MCF 10A (cell line): ENCODE measurements at regions not wholly inside any gene's neighbourhood (a gene's known extent, or its start where the extent isn't known, plus 50 kb on each side); places are given as distances from the start of the nearest gene placed in this dataset.

Source experiments
- BruUV-seq: library from RNA; stranded (reverse); fragments of 400-500 nt; replicated peaks from 2 replicates; lab custom pipeline; 2021; lab: Mats Ljungman, UMichigan
- CTCF ChIA-PET: fragments of 300-600 bp; sonication (Branson Sonifier 250); formaldehyde crosslinking; extraction: SDS; loops from one replicate; lab custom pipeline; 2021; ENCODE audit warnings: antibody characterized with exemption, inconsistent platforms; lab: Yijun Ruan, JAX
- POLR2A ChIA-PET: fragments of 300-600, 350-650 bp; sonication (Branson Sonifier 250); formaldehyde crosslinking; extraction: SDS; loops from one replicate; lab custom pipeline; 2020; ENCODE audit warnings: antibody characterized with exemption, inconsistent platforms; lab: Yijun Ruan, JAX
- DNase-seq: peaks from one replicate; pipeline ENCODE4 v3.0.0-alpha.2; 2018; ENCODE audit not compliant: unreplicated experiment
- H3K27ac Mint-ChIP-seq: one replicate; pipeline ENCODE4 v1.8.0; 2022; ENCODE audit warnings: mild to moderate bottlenecking, low read depth, mixed read lengths; ENCODE audit not compliant: unreplicated experiment
- H3K27me3 Mint-ChIP-seq: one replicate; pipeline ENCODE4 v1.8.0; 2022; ENCODE audit warnings: mixed read lengths; ENCODE audit not compliant: insufficient read depth, unreplicated experiment
- H3K36me3 Mint-ChIP-seq: one replicate; pipeline ENCODE4 v1.8.0; 2022; ENCODE audit warnings: mild to moderate bottlenecking, moderate library complexity, mixed read lengths; ENCODE audit not compliant: insufficient read depth, unreplicated experiment
- H3K4me1 Mint-ChIP-seq: one replicate; pipeline ENCODE4 v1.8.0; 2022; ENCODE audit warnings: mixed read lengths; ENCODE audit not compliant: insufficient read depth, unreplicated experiment
- H3K4me3 Mint-ChIP-seq: one replicate; pipeline ENCODE4 v1.8.0; 2022; ENCODE audit warnings: mild to moderate bottlenecking, moderate library complexity, mixed read lengths; ENCODE audit not compliant: unreplicated experiment
- H3K9me3 Mint-ChIP-seq: one replicate; pipeline ENCODE4 v1.8.0; 2022; ENCODE audit warnings: mixed read lengths; ENCODE audit not compliant: unreplicated experiment
- CTCF ChIP-seq: fragments of 200-600 bp; IDR thresholded peaks from one replicate; pipeline ENCODE4 v1.8.0; 2022; ENCODE audit warnings: antibody characterized with exemption, mild to moderate bottlenecking; ENCODE audit not compliant: unreplicated experiment
- intact Hi-C: fragments of 100-400 bp; cut with micrococcal nuclease; formaldehyde crosslinking; loops from 2 replicates; pipeline ENCODE4 v1.14.1; 2022

- H3K9me3 Mint-ChIP-seq: no peaks in the 10 kb centered on the region
- no peaks in the 10 kb centered on the region for H3K36me3 Mint-ChIP-seq
- no TSS peak for BruUV-seq
- H3K4me1 Mint-ChIP-seq: no peaks in the 10 kb centered on the region
- H3K27me3 Mint-ChIP-seq: no peaks in the 10 kb centered on the region
- DNase-seq: no peak
- ChIA-PET CTCF (no interaction called here), POLR2A (no interaction called here)
- intact Hi-C loops: no loop called here
- H3K27ac Mint-ChIP-seq: no peak overlapping the region
- H3K4me3 Mint-ChIP-seq: no peak overlapping the region
- TF ChIP-seq CTCF: no peak
Observed at GRCh38 chr13:30840515-30840914, 65.6 kb upstream of the MEDAG start.

DNA sequence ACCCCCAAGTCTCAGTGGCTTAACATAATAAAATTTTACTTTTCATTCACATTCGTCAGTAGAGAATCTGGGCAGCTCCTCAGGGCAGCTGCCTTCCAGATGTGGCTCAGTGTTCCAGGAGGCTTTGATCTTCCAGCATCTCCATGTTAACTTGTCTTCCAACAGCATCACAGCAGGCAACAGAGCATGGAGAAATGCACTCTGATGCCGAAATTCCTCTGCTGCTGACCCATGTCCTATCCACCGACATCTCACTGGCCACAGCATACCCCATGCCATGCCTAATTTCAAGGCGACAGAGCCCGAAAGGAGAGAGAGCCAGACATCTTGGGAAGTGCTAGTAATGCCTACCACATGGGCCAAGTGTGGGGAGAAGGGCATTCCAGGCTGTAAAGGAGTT is 64.9 kb upstream of the MEDAG start:
- no peaks in the 10 kb centered on the region for H3K4me1 Mint-ChIP-seq
- no peak overlapping the region for H3K27ac Mint-ChIP-seq
- DNase-seq: no peak
- H3K36me3 Mint-ChIP-seq: no peaks in the 10 kb centered on the region
- no peaks in the 10 kb centered on the region for H3K9me3 Mint-ChIP-seq
- no peak overlapping the region for H3K4me3 Mint-ChIP-seq
- TF ChIP-seq CTCF: no peak
- intact Hi-C loops: no loop called here
- no peaks in the 10 kb centered on the region for H3K27me3 Mint-ChIP-seq
- BruUV-seq: no TSS peak
- POLR2A ChIA-PET: no interaction called here
- CTCF ChIA-PET: interaction anchor here (0.7 to 0.8 kb wide), 2 partner anchors 34 to 622 kb away, joined by 3 read pairs; no protein-coding TSS in a partner anchor

- ChIA-PET POLR2A (no interaction called here), CTCF (no interaction called here)
- intact Hi-C loops: no loop called here
- no peaks in the 10 kb centered on the region for H3K9me3 Mint-ChIP-seq
- BruUV-seq: no TSS peak
- H3K4me1 Mint-ChIP-seq: peaks cover 11% of the 10 kb centered on the region
- DNase-seq: no peak
- no peak overlapping the region for H3K27ac Mint-ChIP-seq
- H3K36me3 Mint-ChIP-seq: no peaks in the 10 kb centered on the region
- H3K27me3 Mint-ChIP-seq: no peaks in the 10 kb centered on the region
- H3K4me3 Mint-ChIP-seq: no peak overlapping the region
- TF ChIP-seq CTCF: no peak
Observed at GRCh38 chr13:30843548-30843947, 62.5 kb upstream of the MEDAG start.

DNA sequence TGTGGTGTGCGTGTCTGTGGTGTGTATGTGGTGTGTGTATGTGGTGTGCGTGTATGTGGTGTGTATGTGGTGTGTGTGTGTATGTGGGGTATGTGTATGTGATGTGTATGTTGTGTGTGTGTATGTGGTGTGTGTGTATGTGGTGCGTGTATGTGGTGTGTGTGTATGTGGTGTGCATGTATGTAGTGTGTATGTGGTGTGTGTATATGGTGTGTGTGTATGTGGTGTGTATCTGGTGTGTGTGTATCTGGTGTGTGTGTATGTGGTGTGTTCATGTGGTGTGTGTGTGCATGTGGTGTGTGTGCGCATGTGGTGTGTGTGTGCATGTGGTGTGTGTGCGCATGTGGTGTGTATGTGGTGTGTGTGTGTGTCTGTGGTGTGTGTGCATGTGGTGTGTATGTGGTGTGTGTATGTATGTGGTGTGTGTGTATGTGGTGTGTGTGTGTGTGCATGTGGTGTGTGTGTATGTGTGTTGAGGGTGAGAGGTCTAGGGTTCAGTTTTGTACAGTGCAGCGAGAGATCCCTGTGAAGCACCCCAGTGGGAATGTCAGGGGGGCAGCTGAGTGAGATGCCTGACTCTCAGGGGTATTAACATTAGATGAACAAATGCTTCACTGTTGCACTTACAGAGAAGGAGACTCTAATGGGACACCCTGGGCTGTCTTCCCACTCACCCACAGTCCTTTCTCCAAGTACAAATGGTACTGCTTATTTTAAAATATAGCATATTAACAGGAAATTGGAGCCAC is 61.3 kb upstream of the MEDAG start:
- Mint-ChIP-seq H3K27ac (no peak overlapping the region), H3K9me3 (no peaks in the 10 kb centered on the region), H3K4me3 (no peak overlapping the region), H3K27me3 (no peaks in the 10 kb centered on the region), H3K36me3 (no peaks in the 10 kb centered on the region), H3K4me1 (peaks cover 12% of the 10 kb centered on the region)
- no peak for DNase-seq
- intact Hi-C loops: no loop called here
- no TSS peak for BruUV-seq
- ChIA-PET CTCF (interaction anchor here (0.6 kb wide), 1 partner anchor 17 kb away, joined by 4 read pairs; no protein-coding TSS in a partner anchor), POLR2A (no interaction called here)
- TF ChIP-seq CTCF: no peak
